Kidney epithelial cell (primary cell): ENCODE measurements at regions not wholly inside any gene's neighbourhood (a gene's known extent, or its start where the extent isn't known, plus 50 kb on each side); places are given as distances from the start of the nearest gene placed in this dataset.

ENCODE experiments used
- DNase-seq: peaks from one replicate; pipeline ENCODE4 v3.0.0-alpha.2; 2010; ENCODE audit warnings: low read depth
- H3K27me3 ChIP-seq: 2 replicates; pipeline ENCODE4 v1.6.0; 2011; ENCODE audit warnings: low read length; ENCODE audit not compliant: control insufficient read depth, insufficient read depth
- H3K36me3 ChIP-seq: 2 replicates; pipeline ENCODE4 v1.5.1; 2011; ENCODE audit warnings: low read length; ENCODE audit not compliant: control insufficient read depth, insufficient read depth
- H3K4me3 ChIP-seq: 2 replicates; pipeline ENCODE4 v1.5.1; 2011; ENCODE audit warnings: low read depth, mild to moderate bottlenecking, control low read depth, low read length
- CTCF ChIP-seq: IDR thresholded peaks from 2 replicates; pipeline ENCODE4 v1.5.1; 2011; ENCODE audit warnings: mild to moderate bottlenecking, moderate library complexity, low read length, control low read depth, inconsistent platforms; ENCODE audit not compliant: insufficient read depth, poor library complexity, severe bottlenecking

GRCh38 chr10:53108317-53108934 is 335.8 kb upstream of the MBL2 start:
- TF ChIP-seq CTCF = no peak
- no peak for DNase-seq
- H3K36me3 ChIP-seq = no peaks in the 10 kb centered on the region
- H3K27me3 ChIP-seq = no peaks in the 10 kb centered on the region
- no peak overlapping the region for H3K4me3 ChIP-seq

- H3K4me3 ChIP-seq = no peak overlapping the region
- no peaks in the 10 kb centered on the region for H3K27me3 ChIP-seq
- TF ChIP-seq CTCF = no peak
- no peaks in the 10 kb centered on the region for H3K36me3 ChIP-seq
- DNase-seq = no peak
These were observed 335.1 kb upstream of the MBL2 start for GRCh38 chr10:53107711-53108110.

GRCh38 chr10:53102424-53102823 is 329.8 kb upstream of the MBL2 start:
- no peak for TF ChIP-seq CTCF
- H3K4me3 ChIP-seq = no peak overlapping the region
- no peaks in the 10 kb centered on the region for H3K27me3 ChIP-seq
- no peaks in the 10 kb centered on the region for H3K36me3 ChIP-seq
- DNase-seq = no peak

GRCh38 chr10:53093878-53094277 is 321.3 kb upstream of the MBL2 start:
- TF ChIP-seq CTCF = no peak
- no peaks in the 10 kb centered on the region for H3K27me3 ChIP-seq
- DNase-seq = no peak
- no peak overlapping the region for H3K4me3 ChIP-seq
- no peaks in the 10 kb centered on the region for H3K36me3 ChIP-seq

- Histone ChIP-seq H3K4me3 (no peak overlapping the region), H3K27me3 (no peaks in the 10 kb centered on the region), H3K36me3 (no peaks in the 10 kb centered on the region)
- no peak for DNase-seq
- TF ChIP-seq CTCF = no peak
These were observed 319.0 kb upstream of the MBL2 start for GRCh38 chr10:53091574-53091973.

GRCh38 chr10:53088961-53089360 is 316.4 kb upstream of the MBL2 start:
- Histone ChIP-seq H3K27me3 (no peaks in the 10 kb centered on the region), H3K4me3 (no peak overlapping the region), H3K36me3 (no peaks in the 10 kb centered on the region)
- no peak for DNase-seq
- no peak for TF ChIP-seq CTCF
